NB4 (cell line): ENCODE measurements at regions not wholly inside any gene's neighbourhood (a gene's known extent, or its start where the extent isn't known, plus 50 kb on each side); places are given as distances from the start of the nearest gene placed in this dataset.

Experiments used
- TF ChIP-seq, protein P1 (sequence below): IDR thresholded peaks from 2 replicates; pipeline ENCODE4 v1.6.1; 2011; ENCODE audit warnings: low read depth, low read length
- TF ChIP-seq, protein P2 (sequence below): IDR thresholded peaks from one replicate; pipeline ENCODE4 v1.5.1; 2012; ENCODE audit warnings: low read depth, low read length

DNA sequence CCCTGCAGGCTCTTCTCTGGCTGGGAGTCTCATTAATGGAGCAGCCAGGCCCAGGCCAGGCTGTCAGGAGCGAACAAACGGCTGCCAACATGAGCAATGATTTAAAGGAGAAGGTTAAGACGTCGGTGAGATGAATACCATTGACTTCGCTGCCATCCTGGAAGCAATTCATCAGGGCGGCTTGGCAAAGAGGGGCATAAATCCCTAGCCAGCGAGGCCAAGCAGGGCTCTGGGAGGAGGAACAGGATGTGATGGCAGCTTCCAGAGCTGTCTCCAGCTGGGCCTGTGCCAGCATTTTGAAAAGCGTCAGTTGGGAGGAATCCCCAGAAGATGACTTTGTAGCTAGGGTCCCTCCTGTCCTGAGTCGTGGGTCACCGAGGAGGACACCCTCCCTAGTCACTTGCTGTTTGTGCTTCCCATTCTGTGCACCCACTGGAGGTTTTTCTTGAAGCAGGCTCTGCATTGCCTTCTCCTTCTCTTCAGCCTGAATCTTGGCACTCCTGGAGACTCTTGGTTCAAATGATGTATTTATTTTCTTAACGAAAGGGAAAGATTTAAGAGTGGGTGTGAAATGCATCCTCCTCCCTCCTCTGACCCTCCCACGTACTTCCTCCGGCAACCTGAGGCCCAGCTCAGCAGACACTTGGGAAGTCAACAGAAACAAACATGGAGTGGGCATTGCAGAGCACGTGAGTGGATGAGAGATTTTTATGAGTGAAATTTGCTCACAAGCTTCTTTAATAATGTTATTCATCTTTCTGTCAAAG, 476.3 kb upstream of the CADM1 start:
- TF ChIP-seq, protein P1, sequence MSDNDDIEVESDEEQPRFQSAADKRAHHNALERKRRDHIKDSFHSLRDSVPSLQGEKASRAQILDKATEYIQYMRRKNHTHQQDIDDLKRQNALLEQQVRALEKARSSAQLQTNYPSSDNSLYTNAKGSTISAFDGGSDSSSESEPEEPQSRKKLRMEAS, result no peak
- TF ChIP-seq, protein P2, sequence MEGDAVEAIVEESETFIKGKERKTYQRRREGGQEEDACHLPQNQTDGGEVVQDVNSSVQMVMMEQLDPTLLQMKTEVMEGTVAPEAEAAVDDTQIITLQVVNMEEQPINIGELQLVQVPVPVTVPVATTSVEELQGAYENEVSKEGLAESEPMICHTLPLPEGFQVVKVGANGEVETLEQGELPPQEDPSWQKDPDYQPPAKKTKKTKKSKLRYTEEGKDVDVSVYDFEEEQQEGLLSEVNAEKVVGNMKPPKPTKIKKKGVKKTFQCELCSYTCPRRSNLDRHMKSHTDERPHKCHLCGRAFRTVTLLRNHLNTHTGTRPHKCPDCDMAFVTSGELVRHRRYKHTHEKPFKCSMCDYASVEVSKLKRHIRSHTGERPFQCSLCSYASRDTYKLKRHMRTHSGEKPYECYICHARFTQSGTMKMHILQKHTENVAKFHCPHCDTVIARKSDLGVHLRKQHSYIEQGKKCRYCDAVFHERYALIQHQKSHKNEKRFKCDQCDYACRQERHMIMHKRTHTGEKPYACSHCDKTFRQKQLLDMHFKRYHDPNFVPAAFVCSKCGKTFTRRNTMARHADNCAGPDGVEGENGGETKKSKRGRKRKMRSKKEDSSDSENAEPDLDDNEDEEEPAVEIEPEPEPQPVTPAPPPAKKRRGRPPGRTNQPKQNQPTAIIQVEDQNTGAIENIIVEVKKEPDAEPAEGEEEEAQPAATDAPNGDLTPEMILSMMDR, result no peak
